H9 (cell line): ENCODE measurements at regions not wholly inside any gene's neighbourhood (a gene's known extent, or its start where the extent isn't known, plus 50 kb on each side); places are given as distances from the start of the nearest gene placed in this dataset.

Source experiments
- DNase-seq: peaks from one replicate; pipeline ENCODE4 v3.0.0-alpha.2; 2017
- H2AFZ ChIP-seq: one replicate; pipeline ENCODE4 v1.6.1; 2013; ENCODE audit warnings: mild to moderate bottlenecking, low read length, control low read depth, moderate library complexity
- H2AK5ac ChIP-seq: 2 replicates; pipeline ENCODE4 v1.6.1; 2013; ENCODE audit warnings: low read length, control low read depth, mixed read lengths; ENCODE audit not compliant: insufficient read length
- H2BK120ac ChIP-seq: one replicate; pipeline ENCODE4 v1.6.1; 2013; ENCODE audit warnings: low read depth, mild to moderate bottlenecking, low read length, control low read depth, inconsistent platforms; ENCODE audit not compliant: poor library complexity, severe bottlenecking
- H2BK12ac ChIP-seq: 2 replicates; pipeline ENCODE4 v1.6.1; 2013; ENCODE audit warnings: low read length, control low read depth, mixed read lengths, low read depth; ENCODE audit not compliant: insufficient read length
- H2BK15ac ChIP-seq: 2 replicates; pipeline ENCODE4 v1.6.1; 2013; ENCODE audit warnings: low read depth, low read length, control low read depth
- H2BK20ac ChIP-seq: one replicate; pipeline ENCODE4 v1.6.1; 2013; ENCODE audit warnings: low read depth, mild to moderate bottlenecking, low read length, control low read depth, inconsistent platforms; ENCODE audit not compliant: poor library complexity, severe bottlenecking
- H2BK5ac ChIP-seq: 2 replicates; pipeline ENCODE4 v1.6.1; 2013; ENCODE audit warnings: low read length, control low read depth, mixed read lengths; ENCODE audit not compliant: insufficient read length
- H3K14ac ChIP-seq: 2 replicates; pipeline ENCODE4 v1.6.1; 2013; ENCODE audit warnings: low read length, control low read depth; ENCODE audit not compliant: insufficient read depth
- H3K18ac ChIP-seq: 2 replicates; pipeline ENCODE4 v1.6.1; 2013; ENCODE audit warnings: low read depth, mild to moderate bottlenecking, mixed read lengths, low read length, control low read depth; ENCODE audit not compliant: insufficient read length
- H3K23ac ChIP-seq: 2 replicates; pipeline ENCODE4 v1.6.1; 2013; ENCODE audit warnings: low read length, control low read depth, mixed read lengths, low read depth; ENCODE audit not compliant: insufficient read length
- H3K23me2 ChIP-seq: 2 replicates; pipeline ENCODE4 v1.6.1; 2013; ENCODE audit warnings: low read depth, mild to moderate bottlenecking, mixed read lengths, low read length, control low read depth; ENCODE audit not compliant: insufficient read length, poor library complexity, severe bottlenecking
- H3K27ac ChIP-seq: 2 replicates; pipeline ENCODE4 v1.5.1; 2013; ENCODE audit warnings: low read length, control low read depth, mixed read lengths, low read depth; ENCODE audit not compliant: insufficient read length
- H3K27me3 ChIP-seq: 2 replicates; pipeline ENCODE4 v1.6.1; 2013; ENCODE audit warnings: low read length, control low read depth, inconsistent platforms; ENCODE audit not compliant: insufficient read depth
- H3K4ac ChIP-seq: 2 replicates; pipeline ENCODE4 v1.6.1; 2013; ENCODE audit warnings: low read depth, mild to moderate bottlenecking, control low read depth, inconsistent platforms, low read length, moderate library complexity
- H3K4me1 ChIP-seq: 2 replicates; pipeline ENCODE4 v1.6.1; 2013; ENCODE audit warnings: low read length, control low read depth, inconsistent platforms; ENCODE audit not compliant: insufficient read depth
- H3K4me2 ChIP-seq: 2 replicates; pipeline ENCODE4 v1.6.1; 2013; ENCODE audit warnings: low read length, control low read depth, mixed read lengths; ENCODE audit not compliant: insufficient read length, insufficient read depth
- H3K56ac ChIP-seq: 2 replicates; pipeline ENCODE4 v1.6.1; 2013; ENCODE audit warnings: low read depth, mild to moderate bottlenecking, mixed read lengths, low read length, control low read depth; ENCODE audit not compliant: insufficient read length
- H3K79me1 ChIP-seq: 2 replicates; pipeline ENCODE4 v1.6.1; 2013; ENCODE audit warnings: low read depth, mild to moderate bottlenecking, moderate library complexity, low read length, control low read depth, inconsistent platforms; ENCODE audit not compliant: insufficient read depth, poor library complexity, severe bottlenecking
- H3K79me2 ChIP-seq: 2 replicates; pipeline ENCODE4 v1.6.1; 2013; ENCODE audit warnings: low read length, control low read depth, inconsistent platforms; ENCODE audit not compliant: insufficient read depth
- H3K9ac ChIP-seq: 2 replicates; pipeline ENCODE4 v1.6.1; 2013; ENCODE audit warnings: low read length, control low read depth, mixed read lengths; ENCODE audit not compliant: insufficient read length; ENCODE audit errors: extremely low read depth
- H3K9me3 ChIP-seq: one replicate; pipeline ENCODE4 v1.6.1; 2013; ENCODE audit warnings: low read depth, low read length, inconsistent platforms; ENCODE audit not compliant: control insufficient read depth
- H3T11ph ChIP-seq: one replicate; pipeline ENCODE4 v1.6.1; 2013; ENCODE audit warnings: mild to moderate bottlenecking, low read length, control low read depth, inconsistent platforms
- H4K20me1 ChIP-seq: one replicate; pipeline ENCODE4 v1.6.1; 2013; ENCODE audit not compliant: control insufficient read depth, insufficient read length, insufficient read depth
- H4K5ac ChIP-seq: 2 replicates; pipeline ENCODE4 v1.6.1; 2013; ENCODE audit warnings: low read depth, mild to moderate bottlenecking, mixed read lengths, low read length, control low read depth; ENCODE audit not compliant: insufficient read length
- H4K8ac ChIP-seq: replicated peaks from 2 replicates; pipeline ENCODE4 v1.6.1; 2013; ENCODE audit warnings: low read length, control low read depth, mixed read lengths, low read depth; ENCODE audit not compliant: insufficient read length
- H4K91ac ChIP-seq: 2 replicates; pipeline ENCODE4 v1.6.1; 2013; ENCODE audit warnings: low read depth, mild to moderate bottlenecking, moderate library complexity, mixed read lengths, low read length, control low read depth; ENCODE audit not compliant: insufficient read length
- H3K27ac Mint-ChIP-seq, 3 experiments: 2 replicates in 2 of 3; 3 replicates in 1 of 3; pipeline ENCODE4 v1.8.0; 2020 to 2021; ENCODE audit warnings: mixed read lengths in 3 of 3, mild to moderate bottlenecking in 1 of 3, moderate library complexity in 1 of 3
- H3K27me3 Mint-ChIP-seq: 2 replicates; pipeline ENCODE4 v1.8.0; 2021; ENCODE audit warnings: low read depth, mild to moderate bottlenecking, moderate library complexity, mixed read lengths
- H3K36me3 Mint-ChIP-seq, 3 experiments: 2 replicates in 2 of 3; 3 replicates in 1 of 3; pipeline ENCODE4 v1.8.0; 2020 to 2021; ENCODE audit warnings: low read depth in 3 of 3, mixed read lengths in 3 of 3; ENCODE audit not compliant: insufficient read depth in 1 of 3
- H3K4me1 Mint-ChIP-seq, 2 experiments: 2 replicates each; pipeline ENCODE4 v1.8.0; 2020; ENCODE audit warnings: mixed read lengths in 2 of 2
- H3K4me3 Mint-ChIP-seq, 2 experiments: 2 replicates in 1 of 2; 3 replicates in 1 of 2; pipeline ENCODE4 v1.8.0; 2020 to 2021; ENCODE audit warnings: mild to moderate bottlenecking in 2 of 2, mixed read lengths in 2 of 2, moderate library complexity in 1 of 2
- H3K9me3 Mint-ChIP-seq, 2 experiments: 2 replicates in 1 of 2; 3 replicates in 1 of 2; pipeline ENCODE4 v1.8.0; 2020; ENCODE audit warnings: mild to moderate bottlenecking in 2 of 2, mixed read lengths in 2 of 2, moderate library complexity in 1 of 2
- WGBS: extraction: QIAGEN DNeasy Blood & Tissue Kit; methylation state at CpG from one replicate; pipeline ENCODE4 v1.1.7; 2013; ENCODE audit warnings: missing lambda C conversion rate, low lambda C conversion rate, mixed read lengths; ENCODE audit not compliant: insufficient read length; ENCODE audit errors: extremely low coverage; 5-methylcytosine and 5-hydroxymethylcytosine counted together
- TF ChIP-seq, protein P1 (sequence below): fragments of 200-600 bp; sonication (generic); conservative IDR thresholded peaks from 3 replicates; pipeline ENCODE4 v1.8.0; 2021; ENCODE audit warnings: antibody characterized with exemption, mild to moderate bottlenecking

DNA sequence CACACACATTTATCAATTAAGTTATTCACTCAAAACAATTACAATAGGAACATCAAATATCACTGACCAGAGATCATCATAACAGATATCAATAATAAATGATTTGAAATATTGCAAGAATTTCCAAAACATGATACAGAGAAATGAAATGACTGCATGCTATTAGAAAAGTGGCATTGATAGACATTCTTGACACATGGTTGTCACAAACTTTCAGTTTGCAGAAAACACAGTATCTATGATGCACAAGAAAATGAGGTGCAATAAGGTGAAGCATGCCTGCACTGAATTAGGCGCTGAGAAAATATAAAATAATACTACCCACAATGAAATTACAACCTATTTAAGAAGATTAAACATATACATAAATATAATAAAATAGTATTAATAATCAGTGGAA is 198.0 kb upstream of the SYT1 start:
- Mint-ChIP-seq H3K36me3 (no peaks in the 10 kb centered on the region), H3K27me3 (peaks cover 82% of the 10 kb centered on the region), H3K9me3 (no peaks in the 10 kb centered on the region), H3K4me3 (no peak overlapping the region), H3K27ac (no peak overlapping the region), H3K4me1 (0 out of 4 replicates have a peak, but pooled peaks cover 0 to 3% of the 10 kb centered on the region in 2 experiments)
- Histone ChIP-seq H3K23ac (no peak overlapping the region), H3K4me2 (no peak overlapping the region), H2BK12ac (no peak overlapping the region), H3K27ac (no peak overlapping the region), H2BK5ac (no peak overlapping the region), H3K14ac (no peak overlapping the region), H3K79me1 (no peaks in the 10 kb centered on the region), H2BK20ac (no peak overlapping the region), H2AK5ac (no peak overlapping the region), H2AFZ (no peak overlapping the region), H4K20me1 (no peaks in the 10 kb centered on the region), H2BK15ac (no peak overlapping the region), H3K9me3 (no peaks in the 10 kb centered on the region), H3K23me2 (no peaks in the 10 kb centered on the region), H2BK120ac (no peak overlapping the region), H3T11ph (no peak overlapping the region), H4K91ac (no peak overlapping the region), H3K9ac (no peak overlapping the region), H3K18ac (no peak overlapping the region), H4K5ac (no peak overlapping the region), H3K27me3 (no peaks in the 10 kb centered on the region), H4K8ac (no peak overlapping the region), H3K56ac (no peak overlapping the region), H3K4me1 (no peaks in the 10 kb centered on the region), H3K79me2 (no peaks in the 10 kb centered on the region), H3K4ac (no peak overlapping the region)
- TF ChIP-seq, protein P1, sequence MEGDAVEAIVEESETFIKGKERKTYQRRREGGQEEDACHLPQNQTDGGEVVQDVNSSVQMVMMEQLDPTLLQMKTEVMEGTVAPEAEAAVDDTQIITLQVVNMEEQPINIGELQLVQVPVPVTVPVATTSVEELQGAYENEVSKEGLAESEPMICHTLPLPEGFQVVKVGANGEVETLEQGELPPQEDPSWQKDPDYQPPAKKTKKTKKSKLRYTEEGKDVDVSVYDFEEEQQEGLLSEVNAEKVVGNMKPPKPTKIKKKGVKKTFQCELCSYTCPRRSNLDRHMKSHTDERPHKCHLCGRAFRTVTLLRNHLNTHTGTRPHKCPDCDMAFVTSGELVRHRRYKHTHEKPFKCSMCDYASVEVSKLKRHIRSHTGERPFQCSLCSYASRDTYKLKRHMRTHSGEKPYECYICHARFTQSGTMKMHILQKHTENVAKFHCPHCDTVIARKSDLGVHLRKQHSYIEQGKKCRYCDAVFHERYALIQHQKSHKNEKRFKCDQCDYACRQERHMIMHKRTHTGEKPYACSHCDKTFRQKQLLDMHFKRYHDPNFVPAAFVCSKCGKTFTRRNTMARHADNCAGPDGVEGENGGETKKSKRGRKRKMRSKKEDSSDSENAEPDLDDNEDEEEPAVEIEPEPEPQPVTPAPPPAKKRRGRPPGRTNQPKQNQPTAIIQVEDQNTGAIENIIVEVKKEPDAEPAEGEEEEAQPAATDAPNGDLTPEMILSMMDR, result no peak
- no CpG with 5 or more reads among the region's 1 CpG for WGBS
- DNase-seq, result no peak
